Activated CD4-positive, alpha-beta T cell treated with anti-CD3 and anti-CD28 coated beads, Interleukin-2, amount 50 U/mL, for 16 hours (primary cell): ENCODE measurements at regions not wholly inside any gene's neighbourhood (a gene's known extent, or its start where the extent isn't known, plus 50 kb on each side); places are given as distances from the start of the nearest gene placed in this dataset.
"Not testable (repeated sequence)": the region's sequence is repeated elsewhere in the genome, so short reads cannot be mapped to it uniquely, and the experiment has no call there.

Experiments
- DNase-seq: peaks from one replicate; pipeline ENCODE4 v3.0.0-alpha.2; 2020

DNA sequence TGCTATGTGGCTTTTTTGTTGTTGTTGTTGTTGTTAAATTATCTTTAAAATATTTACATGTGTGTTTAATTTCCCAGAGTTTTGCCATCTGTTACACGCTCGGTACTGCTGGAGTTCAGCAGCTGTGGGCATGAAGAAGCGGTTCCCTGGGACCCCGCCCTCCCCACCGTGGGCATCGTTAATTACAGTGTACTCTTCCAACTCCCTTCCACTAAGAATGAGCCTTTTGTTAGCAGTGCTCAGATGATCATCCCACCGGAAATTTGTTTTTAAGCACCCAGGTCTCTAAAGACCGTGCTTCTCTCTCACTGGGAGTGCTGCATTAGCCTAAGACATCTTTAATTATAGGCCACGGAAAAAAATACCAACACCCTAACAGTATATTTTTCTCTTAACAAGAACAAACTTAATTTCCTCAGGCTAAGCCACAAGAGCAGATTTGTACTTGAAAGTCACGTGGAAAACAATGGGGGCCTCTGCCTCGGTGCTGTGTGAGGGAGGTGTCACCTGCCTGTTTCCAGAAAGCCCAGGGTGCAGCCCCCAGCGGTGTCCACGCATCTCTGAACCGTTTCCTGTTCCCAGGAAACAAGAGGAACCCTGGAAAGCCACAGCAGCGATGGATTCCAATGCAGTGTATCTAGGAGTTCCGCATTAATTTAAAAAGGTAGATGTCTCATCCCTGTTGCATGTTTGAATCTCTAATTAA, 113.3 kb upstream of the FRMD1 start:
- no peak for DNase-seq

- no peak for DNase-seq
Observed at GRCh38 chr6:168190646-168191443, 111.8 kb upstream of the FRMD1 start.

GRCh38 chr6:168190014-168190405, 111.0 kb upstream of the FRMD1 start:
- no peak for DNase-seq

- DNase-seq = no peak
Observed at GRCh38 chr6:168189200-168190013, 110.4 kb upstream of the FRMD1 start.

- DNase-seq = no peak
Observed at GRCh38 chr6:168188369-168189199, 109.6 kb upstream of the FRMD1 start.

GRCh38 chr6:168186438-168186837, 107.4 kb upstream of the FRMD1 start:
- no peak for DNase-seq

DNA sequence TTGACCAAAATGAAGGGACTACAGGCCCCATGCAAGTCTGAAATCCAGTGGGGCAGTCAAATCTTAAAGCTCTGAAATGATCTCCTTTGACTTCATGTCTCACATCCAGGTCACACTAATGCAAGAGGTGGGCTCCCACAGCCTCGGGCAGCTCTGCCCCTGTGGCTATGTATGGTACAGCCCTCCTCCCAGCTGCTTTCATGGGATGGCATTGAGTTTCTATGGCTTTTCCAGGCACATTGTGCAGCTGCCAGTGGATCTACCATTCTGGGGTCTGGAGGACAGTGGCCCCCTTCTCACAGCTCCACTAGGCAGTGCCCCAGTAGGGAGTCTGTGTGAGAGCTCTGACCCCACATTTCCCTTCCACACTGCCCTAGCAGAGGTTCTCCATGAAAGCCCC, 107.0 kb upstream of the FRMD1 start:
- not testable (repeated sequence) for DNase-seq

GRCh38 chr6:168184701-168185100, 105.7 kb upstream of the FRMD1 start:
- no peak for DNase-seq

GRCh38 chr6:168183613-168183970, 104.6 kb upstream of the FRMD1 start:
- DNase-seq = no peak

GRCh38 chr6:168182908-168183612, 104.0 kb upstream of the FRMD1 start:
- no peak for DNase-seq

GRCh38 chr6:168182366-168182765, 103.4 kb upstream of the FRMD1 start:
- DNase-seq = no peak

GRCh38 chr6:168181876-168182275, 102.9 kb upstream of the FRMD1 start:
- no peak for DNase-seq

DNA sequence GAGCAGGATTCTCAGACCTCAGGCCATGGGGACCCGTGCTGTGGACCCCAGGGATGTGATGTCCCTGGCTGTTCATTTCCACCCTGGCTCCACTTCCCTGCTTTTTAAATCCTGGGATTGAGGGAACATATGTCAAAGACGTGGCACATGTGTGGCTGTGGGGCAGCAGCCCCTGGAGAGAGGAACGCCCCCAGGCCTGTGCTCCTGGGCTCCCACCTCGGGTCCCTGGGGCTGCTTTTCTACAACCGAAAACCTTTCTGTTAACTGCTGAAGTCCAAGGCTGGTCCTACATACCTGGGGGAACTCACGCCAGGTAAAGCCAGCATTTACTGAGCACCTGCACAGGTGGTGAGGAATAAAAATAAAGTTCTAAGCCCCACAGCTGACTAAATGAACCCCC, 102.3 kb upstream of the FRMD1 start:
- DNase-seq = no peak

- DNase-seq = no peak
Observed at GRCh38 chr6:168180548-168181011, 101.6 kb upstream of the FRMD1 start.

DNA sequence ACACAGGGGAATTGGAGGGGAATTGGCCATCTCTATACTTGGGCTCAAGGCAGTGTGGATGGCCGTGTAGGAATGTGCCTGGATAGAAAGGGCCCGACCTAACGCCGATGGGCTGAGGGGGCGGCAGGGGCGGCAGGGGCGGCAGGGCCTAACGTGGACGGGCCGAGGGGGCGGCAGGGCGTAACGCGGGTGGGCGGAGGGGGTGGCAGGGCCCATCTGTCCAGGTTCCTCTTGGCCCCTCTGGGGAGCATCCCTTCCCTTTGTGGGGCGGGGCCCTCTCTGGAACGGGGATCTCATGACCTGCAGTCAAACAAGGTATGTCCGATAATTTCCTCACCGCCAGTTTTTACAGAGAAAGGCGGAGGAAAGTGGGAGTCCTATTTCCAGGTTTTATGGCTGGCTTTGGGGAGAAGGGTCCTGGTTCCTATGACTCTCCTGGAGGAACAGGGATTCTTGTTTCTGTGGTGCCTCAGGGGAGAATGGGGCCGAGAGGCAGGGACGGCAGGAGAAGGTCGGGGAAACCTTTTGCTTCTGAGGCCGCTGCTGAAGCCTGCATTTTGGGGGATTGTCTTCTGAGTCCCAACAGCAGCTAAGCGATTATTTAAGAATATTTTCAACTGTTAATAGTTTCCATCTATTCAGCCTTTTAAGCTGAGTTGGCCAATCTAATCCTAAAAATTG, 100.8 kb upstream of the FRMD1 start:
- no peak for DNase-seq

- DNase-seq = no peak
Observed at GRCh38 chr6:168179133-168179532, 100.1 kb upstream of the FRMD1 start.

GRCh38 chr6:168177103-168177891, 98.3 kb upstream of the FRMD1 start:
- DNase-seq = no peak

- no peak for DNase-seq
Observed at GRCh38 chr6:168171673-168172353, 92.8 kb upstream of the FRMD1 start.

DNA sequence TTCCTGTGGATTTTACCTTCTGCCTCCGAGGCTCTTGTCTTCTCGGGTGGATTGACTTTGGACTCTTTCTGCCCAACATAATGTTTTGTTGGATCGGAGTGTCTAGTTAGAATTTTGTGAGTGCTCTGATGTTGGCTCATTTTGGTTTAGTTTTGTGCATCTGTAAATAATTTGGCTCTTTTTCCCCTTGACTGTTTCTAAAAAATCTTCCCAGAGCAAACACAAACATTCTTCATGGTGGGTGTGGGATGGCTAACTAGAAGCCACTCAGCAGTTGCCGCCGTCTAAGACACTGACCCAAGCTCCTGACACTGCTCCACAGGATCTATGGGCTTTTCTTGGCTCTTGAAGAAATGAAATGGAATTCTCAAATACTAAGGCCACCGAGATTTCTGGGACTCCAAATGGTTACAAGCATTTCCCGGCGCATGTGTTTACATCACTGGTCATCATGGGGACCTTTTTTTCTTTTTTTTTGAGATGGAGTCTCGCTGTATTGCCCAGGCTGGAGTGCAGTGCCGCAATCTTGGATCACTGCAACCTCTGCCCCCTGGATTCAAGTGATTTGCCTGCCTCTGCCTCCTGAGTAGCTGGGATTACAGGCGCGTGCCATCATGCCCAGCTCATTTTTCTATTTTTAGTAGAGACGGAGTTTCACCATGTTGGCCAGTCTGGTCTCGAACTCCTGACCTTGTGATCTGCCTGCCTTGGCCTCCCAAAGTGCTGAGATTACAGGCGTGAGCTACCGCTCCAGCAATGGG, 92.0 kb upstream of the FRMD1 start:
- DNase-seq = no peak
